Ishikawa (cell line): ENCODE measurements at regions not wholly inside any gene's neighbourhood (a gene's known extent, or its start where the extent isn't known, plus 50 kb on each side); places are given as distances from the start of the nearest gene placed in this dataset.

Experiments used
- CEBPB ChIP-seq: IDR thresholded peaks from 2 replicates; pipeline ENCODE4 v1.6.1; 2012
- CREB1 ChIP-seq: IDR thresholded peaks from 2 replicates; pipeline ENCODE4 v1.6.1; 2012; ENCODE audit warnings: low read depth
- EGR1 ChIP-seq: IDR thresholded peaks from 2 replicates; pipeline ENCODE4 v1.6.1; 2012
- EP300 ChIP-seq: IDR thresholded peaks from 2 replicates; pipeline ENCODE4 v1.6.1; 2012; ENCODE audit warnings: borderline replicate concordance
- FOXM1 ChIP-seq: IDR thresholded peaks from 2 replicates; pipeline ENCODE4 v1.6.1; 2012; ENCODE audit warnings: low read depth, borderline replicate concordance
- MAX ChIP-seq: IDR thresholded peaks from 2 replicates; pipeline ENCODE4 v1.6.1; 2012
- NFIC ChIP-seq: IDR thresholded peaks from 2 replicates; pipeline ENCODE4 v1.6.1; 2012
- RAD21 ChIP-seq: IDR thresholded peaks from 2 replicates; pipeline ENCODE4 v1.6.1; 2012; ENCODE audit warnings: low read depth
- REST ChIP-seq: IDR thresholded peaks from 2 replicates; pipeline ENCODE4 v1.6.1; 2012; ENCODE audit warnings: low read depth, mild to moderate bottlenecking
- TAF1 ChIP-seq: IDR thresholded peaks from 2 replicates; pipeline ENCODE4 v1.6.1; 2012; ENCODE audit warnings: low read depth, mild to moderate bottlenecking
- TCF12 ChIP-seq: IDR thresholded peaks from 2 replicates; pipeline ENCODE4 v1.6.1; 2012; ENCODE audit warnings: low read depth
- TEAD4 ChIP-seq: IDR thresholded peaks from 2 replicates; pipeline ENCODE4 v1.6.1; 2012
- USF1 ChIP-seq: IDR thresholded peaks from 2 replicates; pipeline ENCODE4 v1.6.1; 2012
- YY1 ChIP-seq: IDR thresholded peaks from 2 replicates; pipeline ENCODE4 v1.6.1; 2012; ENCODE audit warnings: low read depth
- ZBTB7A ChIP-seq: IDR thresholded peaks from 2 replicates; pipeline ENCODE4 v1.6.1; 2012; ENCODE audit warnings: low read depth

GRCh38 chr21:43292041-43292865 is 123.4 kb downstream of the CRYAA start:
- no peak for TF ChIP-seq FOXM1
- no peak for TF ChIP-seq REST
- TF ChIP-seq USF1 = no peak
- no peak for TF ChIP-seq TCF12
- no peak for TF ChIP-seq EP300
- no peak for TF ChIP-seq TEAD4
- no peak for TF ChIP-seq NFIC
- TF ChIP-seq CREB1 = no peak
- no peak for TF ChIP-seq MAX
- TF ChIP-seq TAF1 = no peak
- no peak for TF ChIP-seq ZBTB7A
- no peak for TF ChIP-seq YY1
- TF ChIP-seq RAD21 = no peak
- no peak for TF ChIP-seq EGR1
- TF ChIP-seq CEBPB = no peak

GRCh38 chr21:43291347-43291950 is 122.6 kb downstream of the CRYAA start:
- TF ChIP-seq TAF1 (no peak), TEAD4 (no peak), NFIC (no peak), EP300 (no peak), REST (no peak), CREB1 (no peak), MAX (no peak), YY1 (no peak), EGR1 (no peak), USF1 (no peak), CEBPB (no peak), ZBTB7A (no peak), RAD21 (no peak), TCF12 (no peak), FOXM1 (no peak)

- TF ChIP-seq REST (peak; percentile 68), TEAD4 (no peak), FOXM1 (no peak), RAD21 (no peak)
Observed at GRCh38 chr21:43290421-43291346, 121.9 kb downstream of the CRYAA start.
